Retinal pigment epithelial cell (primary cell): ENCODE measurements at regions not wholly inside any gene's neighbourhood (a gene's known extent, or its start where the extent isn't known, plus 50 kb on each side); places are given as distances from the start of the nearest gene placed in this dataset.

Experiments used
- DNase-seq: peaks from one replicate; pipeline ENCODE4 v3.0.0-alpha.2; 2010; ENCODE audit warnings: low read depth
- H3K4me3 ChIP-seq: 2 replicates; pipeline ENCODE4 v1.5.1; 2011; ENCODE audit warnings: mild to moderate bottlenecking, low read length, control low read depth, moderate library complexity
- CTCF ChIP-seq: conservative IDR thresholded peaks from 2 replicates; pipeline ENCODE4 v1.5.1; 2011; ENCODE audit warnings: low read depth, low read length, control low read depth, inconsistent platforms

- no peak for TF ChIP-seq CTCF
- no peak for DNase-seq
- H3K4me3 ChIP-seq = no peak overlapping the region
Observed at GRCh38 chrX:74171465-74171864, 132.5 kb upstream of the ZCCHC13 start.

- no peak for TF ChIP-seq CTCF
- H3K4me3 ChIP-seq = no peak overlapping the region
- no peak for DNase-seq
Observed at GRCh38 chrX:74162199-74162598, 141.8 kb upstream of the ZCCHC13 start.

- no peak for DNase-seq
- no peak for TF ChIP-seq CTCF
Observed at GRCh38 chrX:74160816-74161215, 143.2 kb upstream of the ZCCHC13 start.

GRCh38 chrX:74160358-74160757 lies 143.6 kb upstream of the ZCCHC13 start:
- H3K4me3 ChIP-seq = no peak overlapping the region
- DNase-seq = no peak
- no peak for TF ChIP-seq CTCF

More at GRCh38 chrX:74160816-74161215, 143.2 kb upstream of the ZCCHC13 start:
- no peak overlapping the region for H3K4me3 ChIP-seq

DNA sequence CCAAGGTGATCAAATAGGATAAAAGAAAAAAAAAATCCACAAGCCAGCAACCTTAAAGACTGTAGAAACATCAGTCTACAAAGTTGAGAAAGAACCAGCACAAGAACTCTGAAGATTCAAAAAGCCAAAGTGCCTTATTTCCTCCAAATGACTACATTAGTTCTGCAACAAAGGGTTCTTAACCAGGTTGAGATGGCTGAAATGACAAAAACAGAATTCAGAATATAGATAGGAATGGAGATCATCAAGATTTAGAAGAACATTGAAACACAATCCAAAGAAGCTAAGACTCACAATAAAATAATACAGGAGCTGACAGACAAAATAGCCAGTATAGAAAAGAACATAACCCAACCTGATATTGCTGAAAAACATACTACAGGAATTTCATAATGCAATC lies 156.5 kb upstream of the ZCCHC13 start:
- DNase-seq = no peak

GRCh38 chrX:74138943-74139342 lies 165.0 kb upstream of the ZCCHC13 start:
- no peak overlapping the region for H3K4me3 ChIP-seq
- TF ChIP-seq CTCF = no peak
- DNase-seq = no peak

More for the DNA sequence above, 156.5 kb upstream of the ZCCHC13 start:
- H3K4me3 ChIP-seq = no peak overlapping the region
- no peak for TF ChIP-seq CTCF

DNA sequence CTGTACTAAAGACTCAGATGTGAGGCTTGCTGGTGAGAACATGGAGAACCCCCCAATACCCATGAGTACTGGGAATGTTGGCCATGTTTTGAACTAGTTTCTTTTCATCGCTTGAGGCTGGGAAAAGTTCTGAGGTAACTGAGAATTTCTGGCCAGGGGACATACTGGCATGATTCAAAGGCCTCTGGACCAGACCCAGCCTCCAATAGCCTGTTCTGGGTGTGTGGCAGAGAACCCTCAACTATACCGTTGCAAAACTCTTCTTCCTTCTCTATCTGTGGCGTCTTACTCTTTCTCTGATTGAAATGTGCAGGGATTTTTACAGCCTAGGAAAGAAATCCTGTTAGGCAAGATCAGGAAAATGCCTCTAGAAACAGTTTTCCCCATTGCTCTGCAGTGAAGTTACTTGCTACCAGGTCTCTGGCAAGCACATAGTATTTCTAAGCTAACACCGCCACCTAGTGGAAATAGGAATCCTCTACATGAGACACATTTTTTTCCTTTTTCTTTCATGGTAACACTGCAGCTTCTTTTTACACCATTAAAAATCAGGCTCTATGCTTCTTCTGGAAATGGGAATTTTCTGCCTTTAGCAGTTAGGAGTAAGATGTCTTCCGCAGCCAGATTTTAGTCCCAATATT lies 170.7 kb upstream of the ZCCHC13 start:
- TF ChIP-seq CTCF = peak; percentile 75
- H3K4me3 ChIP-seq = no peak overlapping the region
- DNase-seq = peak; percentile 23
